CD4-positive, alpha-beta memory T cell (primary cell): ENCODE measurements at regions not wholly inside any gene's neighbourhood (a gene's known extent, or its start where the extent isn't known, plus 50 kb on each side); places are given as distances from the start of the nearest gene placed in this dataset.

Source experiments
- CTCF ChIA-PET: fragments of 350-600 bp; sonication (Branson Sonifier 250); formaldehyde crosslinking; loops from one replicate; lab custom pipeline; 2021; ENCODE audit warnings: inconsistent platforms; ENCODE audit not compliant: partially characterized antibody; lab: Charles Lee
- POLR2A ChIA-PET: fragments of 350-600 bp; sonication (Branson Sonifier 250); formaldehyde crosslinking; loops from one replicate; lab custom pipeline; 2021; ENCODE audit not compliant: partially characterized antibody; lab: Charles Lee
- DNase-seq, 5 donors: peaks; one replicate each; pipeline versions ENCODE4 v3.0.0 to v3.0.0-alpha.2; 2020 to 2022; ENCODE audit warnings: mixed read lengths in 1 of 5
- H3K27ac ChIP-seq: one replicate; pipeline ENCODE4 v1.7.0; 2013; ENCODE audit warnings: low read depth, low read length
- H3K27me3 ChIP-seq: 2 replicates; pipeline ENCODE4 v1.7.0; 2013; ENCODE audit warnings: mild to moderate bottlenecking, low read length, moderate library complexity; ENCODE audit not compliant: insufficient read depth
- H3K36me3 ChIP-seq: 2 replicates; pipeline ENCODE4 v1.7.0; 2013; ENCODE audit warnings: mild to moderate bottlenecking, low read length, moderate library complexity; ENCODE audit not compliant: insufficient read depth
- H3K4me1 ChIP-seq: 2 replicates; pipeline ENCODE4 v1.7.0; 2013; ENCODE audit warnings: mild to moderate bottlenecking, low read length, moderate library complexity; ENCODE audit not compliant: insufficient read depth
- H3K4me3 ChIP-seq, 2 donors: one replicate each; pipeline ENCODE4 v1.7.0; 2013; ENCODE audit warnings: low read length in 2 of 2, mild to moderate bottlenecking in 1 of 2
- H3K9me3 ChIP-seq, 2 donors: one replicate each; pipeline ENCODE4 v1.7.0; 2013; ENCODE audit warnings: low read length in 2 of 2, control low read depth in 1 of 2; ENCODE audit not compliant: control insufficient read depth in 1 of 2
- H3K27ac Mint-ChIP-seq, 7 donors: one replicate each; pipeline ENCODE4 v1.8.0; 2020 to 2021; ENCODE audit warnings: mixed read lengths in 7 of 7, mild to moderate bottlenecking in 6 of 7, inconsistent platforms in 3 of 7, moderate library complexity in 3 of 7
- H3K27me3 Mint-ChIP-seq, 2 donors: one replicate each; pipeline ENCODE4 v1.8.0; 2020 to 2021; ENCODE audit warnings: mixed read lengths in 2 of 2
- H3K36me3 Mint-ChIP-seq, 2 donors: one replicate each; pipeline ENCODE4 v1.8.0; 2020 to 2021; ENCODE audit warnings: mixed read lengths in 2 of 2, inconsistent platforms in 1 of 2, mild to moderate bottlenecking in 1 of 2
- H3K4me1 Mint-ChIP-seq, 4 donors: one replicate each; pipeline ENCODE4 v1.8.0; 2020 to 2021; ENCODE audit warnings: mixed read lengths in 4 of 4, mild to moderate bottlenecking in 1 of 4
- H3K4me3 Mint-ChIP-seq, 8 donors: one replicate each; pipeline ENCODE4 v1.8.0; 2020 to 2021; ENCODE audit warnings: mixed read lengths in 8 of 8, mild to moderate bottlenecking in 7 of 8, moderate library complexity in 6 of 8, inconsistent platforms in 3 of 8
- H3K9me3 Mint-ChIP-seq, 8 donors: one replicate each; pipeline ENCODE4 v1.8.0; 2020 to 2021; ENCODE audit warnings: mixed read lengths in 8 of 8, mild to moderate bottlenecking in 5 of 8, inconsistent platforms in 3 of 8, moderate library complexity in 1 of 8
- intact Hi-C: fragments of 100-400 bp; cut with micrococcal nuclease; formaldehyde crosslinking; loops from one replicate; pipeline ENCODE4 v1.15.1; 2023

- CTCF ChIA-PET, result no interaction called here
- H3K4me3 ChIP-seq, result no peak overlapping the region
- Mint-ChIP-seq H3K27ac (no peak overlapping the region), H3K4me1 (no peaks in the 10 kb centered on the region), H3K4me3 (no peak overlapping the region), H3K36me3 (no peaks in the 10 kb centered on the region), H3K9me3 (peaks cover 0 to 7% (median 6%) of the 10 kb centered on the region in 8 donors), H3K27me3 (peaks cover 0 to 5% of the 10 kb centered on the region in 2 donors)
- no peak overlapping the region for H3K27ac ChIP-seq
- no peaks in the 10 kb centered on the region for H3K36me3 ChIP-seq
- no peaks in the 10 kb centered on the region for H3K27me3 ChIP-seq
- DNase-seq, result no peak
- POLR2A ChIA-PET, result no interaction called here
- intact Hi-C loops, result no loop called here
- no peaks in the 10 kb centered on the region for H3K9me3 ChIP-seq
- H3K4me1 ChIP-seq, result no peaks in the 10 kb centered on the region
These were observed 123.5 kb downstream of the AHR start for GRCh38 chr7:17421941-17422340.

- Histone ChIP-seq H3K27me3 (no peaks in the 10 kb centered on the region), H3K27ac (no peak overlapping the region), H3K4me3 (no peak overlapping the region), H3K4me1 (no peaks in the 10 kb centered on the region), H3K36me3 (no peaks in the 10 kb centered on the region), H3K9me3 (no peaks in the 10 kb centered on the region)
- Mint-ChIP-seq H3K27ac (no peak overlapping the region), H3K9me3 (peaks cover 0 to 13% (median 10%) of the 10 kb centered on the region in 8 donors), H3K4me1 (no peaks in the 10 kb centered on the region), H3K36me3 (peaks cover under 1 to 4% of the 10 kb centered on the region in 2 donors), H3K4me3 (no peak overlapping the region), H3K27me3 (peaks cover 0 to 6% of the 10 kb centered on the region in 2 donors)
- CTCF ChIA-PET, result no interaction called here
- intact Hi-C loops, result no loop called here
- DNase-seq, result no peak
- POLR2A ChIA-PET, result no interaction called here
These were observed 124.5 kb downstream of the AHR start for GRCh38 chr7:17422966-17423365.

GRCh38 chr7:17427924-17428323 lies 129.5 kb downstream of the AHR start:
- intact Hi-C loops, result no loop called here
- ChIA-PET POLR2A (no interaction called here), CTCF (no interaction called here)
- Histone ChIP-seq H3K27me3 (no peaks in the 10 kb centered on the region), H3K27ac (no peak overlapping the region), H3K9me3 (no peaks in the 10 kb centered on the region), H3K4me3 (no peak overlapping the region), H3K4me1 (no peaks in the 10 kb centered on the region), H3K36me3 (no peaks in the 10 kb centered on the region)
- no peaks in the 10 kb centered on the region for H3K4me1 Mint-ChIP-seq
- no peak overlapping the region for H3K4me3 Mint-ChIP-seq
- no peak overlapping the region for H3K27ac Mint-ChIP-seq
- no peak for DNase-seq
- peaks cover 4 to 8% of the 10 kb centered on the region in 2 donors for H3K27me3 Mint-ChIP-seq
- H3K9me3 Mint-ChIP-seq, result peaks cover 0 to 30% (median 20%) of the 10 kb centered on the region in 8 donors
- peaks cover 3 to 4% of the 10 kb centered on the region in 2 donors for H3K36me3 Mint-ChIP-seq

- ChIA-PET POLR2A (no interaction called here), CTCF (no interaction called here)
- Histone ChIP-seq H3K27me3 (no peaks in the 10 kb centered on the region), H3K36me3 (no peaks in the 10 kb centered on the region), H3K4me3 (no peak overlapping the region), H3K4me1 (no peaks in the 10 kb centered on the region), H3K9me3 (no peaks in the 10 kb centered on the region), H3K27ac (no peak overlapping the region)
- peak overlapping the region in 1 of 8 donors; percentile 38 for H3K4me3 Mint-ChIP-seq
- H3K9me3 Mint-ChIP-seq, result peaks cover 0 to 30% (median 20%) of the 10 kb centered on the region in 8 donors
- H3K27ac Mint-ChIP-seq, result no peak overlapping the region
- peaks cover 3 to 4% of the 10 kb centered on the region in 2 donors for H3K36me3 Mint-ChIP-seq
- intact Hi-C loops, result no loop called here
- DNase-seq, result no peak
- H3K27me3 Mint-ChIP-seq, result peaks cover 4 to 8% of the 10 kb centered on the region in 2 donors
- H3K4me1 Mint-ChIP-seq, result no peaks in the 10 kb centered on the region
These were observed 131.1 kb downstream of the AHR start for GRCh38 chr7:17429579-17429978.

GRCh38 chr7:17432793-17433192 lies 134.3 kb downstream of the AHR start:
- Mint-ChIP-seq H3K27ac (no peak overlapping the region), H3K4me1 (no peaks in the 10 kb centered on the region)

GRCh38 chr7:17434191-17434590 lies 135.7 kb downstream of the AHR start:
- no peaks in the 10 kb centered on the region for H3K4me1 ChIP-seq
- no peaks in the 10 kb centered on the region for H3K9me3 ChIP-seq
- no peak overlapping the region for H3K4me3 ChIP-seq
- H3K27ac ChIP-seq, result no peak overlapping the region
- intact Hi-C loops, result no loop called here
- Mint-ChIP-seq H3K27me3 (peaks cover 0 to 4% of the 10 kb centered on the region in 2 donors), H3K4me1 (no peaks in the 10 kb centered on the region), H3K36me3 (no peaks in the 10 kb centered on the region), H3K9me3 (peaks cover 0 to 6% (median 3%) of the 10 kb centered on the region in 8 donors), H3K4me3 (no peak overlapping the region), H3K27ac (no peak overlapping the region)
- POLR2A ChIA-PET, result no interaction called here
- CTCF ChIA-PET, result no interaction called here
- H3K27me3 ChIP-seq, result no peaks in the 10 kb centered on the region
- no peak for DNase-seq
- no peaks in the 10 kb centered on the region for H3K36me3 ChIP-seq

More at GRCh38 chr7:17432793-17433192, 134.3 kb downstream of the AHR start:
- CTCF ChIA-PET, result no interaction called here
- Histone ChIP-seq H3K36me3 (no peaks in the 10 kb centered on the region), H3K4me3 (no peak overlapping the region), H3K9me3 (no peaks in the 10 kb centered on the region), H3K4me1 (no peaks in the 10 kb centered on the region), H3K27ac (no peak overlapping the region), H3K27me3 (no peaks in the 10 kb centered on the region)
- peaks cover 0 to 19% (median 12%) of the 10 kb centered on the region in 8 donors for H3K9me3 Mint-ChIP-seq
- H3K36me3 Mint-ChIP-seq, result peaks cover 1 to 3% of the 10 kb centered on the region in 2 donors
- POLR2A ChIA-PET, result no interaction called here
- intact Hi-C loops, result no loop called here
- peaks cover 2 to 4% of the 10 kb centered on the region in 2 donors for H3K27me3 Mint-ChIP-seq
- no peak for DNase-seq
- no peak overlapping the region for H3K4me3 Mint-ChIP-seq

- ChIA-PET CTCF (no interaction called here), POLR2A (no interaction called here)
- no peak for DNase-seq
- Histone ChIP-seq H3K36me3 (no peaks in the 10 kb centered on the region), H3K4me3 (no peak overlapping the region), H3K27ac (no peak overlapping the region), H3K9me3 (no peaks in the 10 kb centered on the region), H3K4me1 (no peaks in the 10 kb centered on the region), H3K27me3 (no peaks in the 10 kb centered on the region)
- intact Hi-C loops, result no loop called here
- no peak overlapping the region for H3K4me3 Mint-ChIP-seq
- peaks cover 0 to 4% (median 0%) of the 10 kb centered on the region in 8 donors for H3K9me3 Mint-ChIP-seq
- no peaks in the 10 kb centered on the region for H3K4me1 Mint-ChIP-seq
- no peaks in the 10 kb centered on the region for H3K36me3 Mint-ChIP-seq
- no peak overlapping the region for H3K27ac Mint-ChIP-seq
- H3K27me3 Mint-ChIP-seq, result peaks cover 0 to 4% of the 10 kb centered on the region in 2 donors
These were observed 136.6 kb downstream of the AHR start for GRCh38 chr7:17434841-17435692.
